ENCODE measurements at regions not wholly inside any gene's neighbourhood (a gene's known extent, or its start where the extent isn't known, plus 50 kb on each side); places are given as distances from the start of the nearest gene placed in this dataset.

DNA sequence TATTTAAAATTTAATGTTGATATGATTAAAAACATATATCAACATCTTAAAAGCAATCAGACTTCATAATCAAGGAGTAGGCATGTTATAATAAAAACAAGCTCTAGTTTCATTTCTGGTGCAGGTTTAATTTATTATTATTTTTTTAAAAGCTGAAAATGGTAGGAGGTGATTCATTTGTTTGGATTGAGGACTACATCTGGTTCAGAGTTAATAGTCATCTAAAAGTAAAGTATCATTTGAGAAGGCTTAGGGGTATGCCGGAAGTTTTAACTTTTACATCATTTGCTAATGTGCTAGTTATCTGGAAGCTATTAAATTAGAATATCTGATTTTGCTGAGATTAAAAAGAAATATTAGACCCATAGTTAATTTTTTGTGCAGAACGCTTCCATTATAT, 169.5 kb upstream of the LAMA2 start:
- Histone ChIP-seq H3K79me2 (no peaks in the 10 kb centered on the region), H3K36me3 (replicated peaks; ENCODE audit: insufficient read depth, low read depth) (no peaks in the 10 kb centered on the region)
- TF ChIP-seq, protein P1, sequence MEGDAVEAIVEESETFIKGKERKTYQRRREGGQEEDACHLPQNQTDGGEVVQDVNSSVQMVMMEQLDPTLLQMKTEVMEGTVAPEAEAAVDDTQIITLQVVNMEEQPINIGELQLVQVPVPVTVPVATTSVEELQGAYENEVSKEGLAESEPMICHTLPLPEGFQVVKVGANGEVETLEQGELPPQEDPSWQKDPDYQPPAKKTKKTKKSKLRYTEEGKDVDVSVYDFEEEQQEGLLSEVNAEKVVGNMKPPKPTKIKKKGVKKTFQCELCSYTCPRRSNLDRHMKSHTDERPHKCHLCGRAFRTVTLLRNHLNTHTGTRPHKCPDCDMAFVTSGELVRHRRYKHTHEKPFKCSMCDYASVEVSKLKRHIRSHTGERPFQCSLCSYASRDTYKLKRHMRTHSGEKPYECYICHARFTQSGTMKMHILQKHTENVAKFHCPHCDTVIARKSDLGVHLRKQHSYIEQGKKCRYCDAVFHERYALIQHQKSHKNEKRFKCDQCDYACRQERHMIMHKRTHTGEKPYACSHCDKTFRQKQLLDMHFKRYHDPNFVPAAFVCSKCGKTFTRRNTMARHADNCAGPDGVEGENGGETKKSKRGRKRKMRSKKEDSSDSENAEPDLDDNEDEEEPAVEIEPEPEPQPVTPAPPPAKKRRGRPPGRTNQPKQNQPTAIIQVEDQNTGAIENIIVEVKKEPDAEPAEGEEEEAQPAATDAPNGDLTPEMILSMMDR (IDR thresholded peaks at IDR 0.05; ENCODE audit: poor library complexity) = no peak
- no peak for TF ChIP-seq EZH2 (IDR thresholded peaks at IDR 0.05; ENCODE audit: borderline replicate concordance)
- no peak for TF ChIP-seq EZH2phosphoT487 (IDR thresholded peaks at IDR 0.05; ENCODE audit: low read depth, severe bottlenecking, unreplicated experiment)

GRCh38 chr6:128712898-128713297, 170.0 kb upstream of the LAMA2 start:
- TF ChIP-seq EZH2phosphoT487 (IDR thresholded peaks at IDR 0.05; ENCODE audit: low read depth, severe bottlenecking, unreplicated experiment) (no peak), EZH2 (IDR thresholded peaks at IDR 0.05; ENCODE audit: borderline replicate concordance) (no peak)
- TF ChIP-seq, protein P1 (IDR thresholded peaks at IDR 0.05; ENCODE audit: poor library complexity) = no peak
- Histone ChIP-seq H3K4me3 (no peak overlapping the region), H3K27ac (no peak overlapping the region), H4K20me1 (ENCODE audit: insufficient read depth, poor library complexity, severe bottlenecking) (no peaks in the 10 kb centered on the region), H3K79me2 (no peaks in the 10 kb centered on the region), H3K27me3 (no peaks in the 10 kb centered on the region), H2AFZ (no peak overlapping the region), H3K4me2 (no peak overlapping the region), H3K4me1 (ENCODE audit: insufficient read depth) (peaks cover 5% of the 10 kb centered on the region), H3K9me3 (ENCODE audit: low read depth) (no peaks in the 10 kb centered on the region), H3K36me3 (replicated peaks; ENCODE audit: insufficient read depth, low read depth) (no peaks in the 10 kb centered on the region), H3K9me2 (replicated peaks; ENCODE audit: insufficient read depth) (no peaks in the 10 kb centered on the region)
- 43% methylated on average over 1 of the region's 1 CpG for WGBS (ENCODE audit: low lambda C conversion rate, missing lambda C conversion rate)
- DNase-seq (ENCODE audit: low spot score) = no peak

More for the DNA sequence above, 169.5 kb upstream of the LAMA2 start:
- Histone ChIP-seq H3K9me3 (ENCODE audit: low read depth) (no peaks in the 10 kb centered on the region), H3K27ac (no peak overlapping the region), H3K4me3 (no peak overlapping the region), H4K20me1 (ENCODE audit: insufficient read depth, poor library complexity, severe bottlenecking) (no peaks in the 10 kb centered on the region), H2AFZ (no peak overlapping the region), H3K9me2 (replicated peaks; ENCODE audit: insufficient read depth) (no peaks in the 10 kb centered on the region), H3K4me2 (no peak overlapping the region), H3K4me1 (ENCODE audit: insufficient read depth) (peaks cover 5% of the 10 kb centered on the region), H3K27me3 (no peaks in the 10 kb centered on the region)
- WGBS (ENCODE audit: low lambda C conversion rate, missing lambda C conversion rate) = 68% methylated on average over 2 of the region's 2 CpGs
- no peak for DNase-seq (ENCODE audit: low spot score)

DNA sequence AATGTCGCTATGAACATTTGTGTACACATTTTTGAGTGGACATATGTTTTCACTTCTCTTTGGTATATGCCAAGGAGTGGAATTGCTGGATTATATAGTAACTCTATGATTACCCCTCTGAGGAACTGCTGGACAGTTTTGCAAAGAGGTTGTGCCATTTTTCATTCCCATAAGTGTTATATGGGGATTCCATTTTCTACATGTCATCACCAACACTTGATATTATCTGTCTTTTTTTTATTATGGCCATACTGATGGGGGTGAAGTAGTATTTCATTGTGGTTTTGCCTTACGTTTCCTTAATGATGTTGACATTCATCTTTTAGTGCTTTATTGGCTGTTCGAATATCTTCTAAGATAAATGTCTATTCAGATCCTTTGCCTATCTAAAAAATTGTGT, 171.8 kb upstream of the LAMA2 start:
- TF ChIP-seq EZH2 (IDR thresholded peaks at IDR 0.05; ENCODE audit: borderline replicate concordance) (no peak), EZH2phosphoT487 (IDR thresholded peaks at IDR 0.05; ENCODE audit: low read depth, severe bottlenecking, unreplicated experiment) (no peak)
- TF ChIP-seq, protein P1 (IDR thresholded peaks at IDR 0.05; ENCODE audit: poor library complexity) = no peak
- Histone ChIP-seq H2AFZ (no peak overlapping the region), H3K4me2 (no peak overlapping the region), H3K79me2 (no peaks in the 10 kb centered on the region), H4K20me1 (ENCODE audit: insufficient read depth, poor library complexity, severe bottlenecking) (no peaks in the 10 kb centered on the region), H3K27me3 (no peaks in the 10 kb centered on the region), H3K9me3 (ENCODE audit: low read depth) (no peaks in the 10 kb centered on the region), H3K27ac (no peak overlapping the region), H3K4me3 (no peak overlapping the region), H3K9me2 (replicated peaks; ENCODE audit: insufficient read depth) (no peaks in the 10 kb centered on the region), H3K4me1 (ENCODE audit: insufficient read depth) (peaks cover 5% of the 10 kb centered on the region), H3K36me3 (replicated peaks; ENCODE audit: insufficient read depth, low read depth) (no peaks in the 10 kb centered on the region)
- WGBS (ENCODE audit: low lambda C conversion rate, missing lambda C conversion rate) = 92% methylated on average over 3 of the region's 3 CpGs
- DNase-seq (ENCODE audit: low spot score) = no peak

GRCh38 chr6:128710315-128710714, 172.6 kb upstream of the LAMA2 start:
- Histone ChIP-seq H3K4me3 (no peak overlapping the region), H3K36me3 (replicated peaks; ENCODE audit: insufficient read depth, low read depth) (no peaks in the 10 kb centered on the region), H3K9me2 (replicated peaks; ENCODE audit: insufficient read depth) (no peaks in the 10 kb centered on the region), H3K79me2 (no peaks in the 10 kb centered on the region), H3K27ac (no peak overlapping the region), H2AFZ (no peak overlapping the region), H3K27me3 (no peaks in the 10 kb centered on the region), H3K9me3 (ENCODE audit: low read depth) (no peaks in the 10 kb centered on the region), H3K4me2 (no peak overlapping the region), H4K20me1 (ENCODE audit: insufficient read depth, poor library complexity, severe bottlenecking) (no peaks in the 10 kb centered on the region), H3K4me1 (ENCODE audit: insufficient read depth) (peaks cover 5% of the 10 kb centered on the region)
- no peak for DNase-seq (ENCODE audit: low spot score)
- WGBS (ENCODE audit: low lambda C conversion rate, missing lambda C conversion rate) = 86% methylated on average over 2 of the region's 2 CpGs
- TF ChIP-seq, protein P1 (IDR thresholded peaks at IDR 0.05; ENCODE audit: poor library complexity) = no peak
- TF ChIP-seq EZH2phosphoT487 (IDR thresholded peaks at IDR 0.05; ENCODE audit: low read depth, severe bottlenecking, unreplicated experiment) (no peak), EZH2 (IDR thresholded peaks at IDR 0.05; ENCODE audit: borderline replicate concordance) (no peak)
